ENCODE measurements at regions not wholly inside any gene's neighbourhood (a gene's known extent, or its start where the extent isn't known, plus 50 kb on each side); places are given as distances from the start of the nearest gene placed in this dataset.
A peak's percentile ranks its signal among the peaks of the same experiment; 100 is the strongest.

GRCh38 chr12:98355322-98355721 is 160.1 kb upstream of the TMPO start:
- no peak overlapping the region for H3K4me3 ChIP-seq (ENCODE audit: low read depth, low read length)
- H3K36me3 ChIP-seq (ENCODE audit: control insufficient read depth, insufficient read depth, low read length): no peaks in the 10 kb centered on the region
- H3K27ac ChIP-seq (ENCODE audit: low read depth, low read length): no peak overlapping the region
- no peaks in the 10 kb centered on the region for H3K4me1 ChIP-seq (ENCODE audit: control insufficient read depth, insufficient read depth, low read length)
- no peaks in the 10 kb centered on the region for H3K9me3 ChIP-seq (ENCODE audit: control insufficient read depth, insufficient read depth, low read length)
- DNase-seq (ENCODE audit: low read depth in 4 of 6, low spot score in 6 of 6): no peak
- no peaks in the 10 kb centered on the region for H3K27me3 ChIP-seq (ENCODE audit: control insufficient read depth, insufficient read depth, low read length)
- no CpG with 5 or more reads among the region's 1 CpG for WGBS (ENCODE audit: insufficient coverage)

DNA sequence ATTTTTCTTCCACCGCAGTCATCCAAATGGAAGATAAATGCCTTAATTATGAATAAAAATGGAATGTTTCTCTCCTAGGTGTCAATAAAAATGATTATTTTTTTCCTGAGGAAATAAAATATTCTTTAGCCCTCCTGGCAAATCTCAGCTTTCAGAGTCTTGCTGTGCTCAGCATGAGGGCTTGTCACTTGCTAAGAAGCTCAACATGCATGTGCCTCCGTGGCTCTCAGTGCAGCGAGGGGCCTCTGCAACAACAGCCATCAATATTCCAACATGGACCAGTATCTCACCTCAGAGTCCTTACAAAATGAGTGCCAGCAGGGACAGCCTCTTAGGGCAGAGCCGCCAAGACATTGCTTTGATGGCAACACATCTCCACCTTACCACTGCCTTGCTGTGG is 159.5 kb upstream of the TMPO start:
- WGBS (ENCODE audit: insufficient coverage): 55% methylated on average over 2 of the region's 4 CpGs
- Histone ChIP-seq H3K27ac (ENCODE audit: low read depth, low read length) (no peak overlapping the region), H3K9me3 (ENCODE audit: control insufficient read depth, insufficient read depth, low read length) (no peaks in the 10 kb centered on the region), H3K4me1 (ENCODE audit: control insufficient read depth, insufficient read depth, low read length) (no peaks in the 10 kb centered on the region), H3K4me3 (ENCODE audit: low read depth, low read length) (no peak overlapping the region), H3K27me3 (ENCODE audit: control insufficient read depth, insufficient read depth, low read length) (no peaks in the 10 kb centered on the region), H3K36me3 (ENCODE audit: control insufficient read depth, insufficient read depth, low read length) (no peaks in the 10 kb centered on the region)
- no peak for DNase-seq (ENCODE audit: low read depth in 4 of 6, low spot score in 6 of 6)

DNA sequence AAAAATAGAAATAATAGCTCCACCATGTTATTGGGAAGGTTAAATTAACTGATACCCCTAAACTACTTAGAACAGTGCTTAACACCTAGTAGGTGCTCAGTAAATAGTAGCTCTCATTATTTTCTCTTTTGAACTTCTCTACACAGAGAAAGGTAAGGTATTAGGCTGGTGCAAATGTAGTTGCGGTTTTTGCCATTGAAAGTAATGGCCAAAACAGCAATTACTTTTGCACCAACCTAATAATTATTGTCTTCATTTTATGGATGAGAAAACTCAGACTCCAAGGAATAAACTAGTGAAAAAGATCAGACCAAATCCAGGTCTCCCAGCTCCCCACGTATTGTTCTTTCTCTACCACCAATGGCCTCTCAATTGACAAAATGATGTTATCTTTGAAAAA is 157.2 kb upstream of the TMPO start:
- H3K4me3 ChIP-seq (ENCODE audit: low read depth, low read length): no peak overlapping the region
- H3K27me3 ChIP-seq (ENCODE audit: control insufficient read depth, insufficient read depth, low read length): no peaks in the 10 kb centered on the region
- WGBS (ENCODE audit: insufficient coverage): no CpG with 5 or more reads among the region's 2 CpGs
- no peaks in the 10 kb centered on the region for H3K36me3 ChIP-seq (ENCODE audit: control insufficient read depth, insufficient read depth, low read length)
- H3K4me1 ChIP-seq (ENCODE audit: control insufficient read depth, insufficient read depth, low read length): no peaks in the 10 kb centered on the region
- H3K27ac ChIP-seq (ENCODE audit: low read depth, low read length): no peak overlapping the region
- DNase-seq (ENCODE audit: low read depth in 4 of 6, low spot score in 6 of 6): no peak
- H3K9me3 ChIP-seq (ENCODE audit: control insufficient read depth, insufficient read depth, low read length): no peaks in the 10 kb centered on the region

DNA sequence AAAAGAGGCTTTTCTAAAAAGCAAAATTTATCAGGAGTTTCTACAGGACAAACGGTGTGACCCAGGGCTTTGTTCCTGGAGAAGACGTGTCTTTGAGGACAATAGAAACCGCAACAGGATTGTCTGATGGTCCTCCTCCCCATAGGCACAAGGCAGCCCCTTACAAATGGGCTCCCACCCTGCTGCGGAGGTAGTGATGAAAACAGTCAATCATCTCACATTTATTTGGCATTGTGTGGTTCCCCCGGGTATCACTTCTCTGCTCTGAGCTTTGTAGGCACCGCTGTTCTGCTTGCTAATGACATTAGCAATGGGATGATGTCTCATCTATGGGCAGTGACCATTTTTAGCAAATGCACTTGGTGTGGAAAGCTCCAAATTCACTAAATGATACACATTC is 155.5 kb upstream of the TMPO start:
- Histone ChIP-seq H3K4me1 (ENCODE audit: control insufficient read depth, insufficient read depth, low read length) (no peaks in the 10 kb centered on the region), H3K36me3 (ENCODE audit: control insufficient read depth, insufficient read depth, low read length) (no peaks in the 10 kb centered on the region), H3K27ac (ENCODE audit: low read depth, low read length) (no peak overlapping the region), H3K4me3 (ENCODE audit: low read depth, low read length) (no peak overlapping the region), H3K27me3 (ENCODE audit: control insufficient read depth, insufficient read depth, low read length) (no peaks in the 10 kb centered on the region), H3K9me3 (ENCODE audit: control insufficient read depth, insufficient read depth, low read length) (no peaks in the 10 kb centered on the region)
- DNase-seq (ENCODE audit: low read depth in 4 of 6, low spot score in 6 of 6): peak in 1 of 6 donors; percentile 74
- WGBS (ENCODE audit: insufficient coverage): 50% methylated on average over 4 of the region's 6 CpGs

- 20% methylated on average over 1 of the region's 3 CpGs for WGBS (ENCODE audit: insufficient coverage)
- no peak overlapping the region for H3K27ac ChIP-seq (ENCODE audit: low read depth, low read length)
- H3K36me3 ChIP-seq (ENCODE audit: control insufficient read depth, insufficient read depth, low read length): no peaks in the 10 kb centered on the region
- H3K4me1 ChIP-seq (ENCODE audit: control insufficient read depth, insufficient read depth, low read length): no peaks in the 10 kb centered on the region
- no peaks in the 10 kb centered on the region for H3K9me3 ChIP-seq (ENCODE audit: control insufficient read depth, insufficient read depth, low read length)
- H3K27me3 ChIP-seq (ENCODE audit: control insufficient read depth, insufficient read depth, low read length): no peaks in the 10 kb centered on the region
- DNase-seq (ENCODE audit: low read depth in 4 of 6, low spot score in 6 of 6): peak in 1 of 6 donors; percentile 65
- H3K4me3 ChIP-seq (ENCODE audit: low read depth, low read length): no peak overlapping the region
These were observed 155.0 kb upstream of the TMPO start for GRCh38 chr12:98360401-98360800.

GRCh38 chr12:98369581-98369980 is 145.8 kb upstream of the TMPO start:
- no peaks in the 10 kb centered on the region for H3K27me3 ChIP-seq (ENCODE audit: control insufficient read depth, insufficient read depth, low read length)
- 80% methylated on average over 1 of the region's 4 CpGs for WGBS (ENCODE audit: insufficient coverage)
- H3K4me3 ChIP-seq (ENCODE audit: low read depth, low read length): no peak overlapping the region
- DNase-seq (ENCODE audit: low read depth in 4 of 6, low spot score in 6 of 6): peak in 1 of 6 donors; percentile 38
- no peaks in the 10 kb centered on the region for H3K36me3 ChIP-seq (ENCODE audit: control insufficient read depth, insufficient read depth, low read length)
- H3K4me1 ChIP-seq (ENCODE audit: control insufficient read depth, insufficient read depth, low read length): no peaks in the 10 kb centered on the region
- no peak overlapping the region for H3K27ac ChIP-seq (ENCODE audit: low read depth, low read length)
- H3K9me3 ChIP-seq (ENCODE audit: control insufficient read depth, insufficient read depth, low read length): no peaks in the 10 kb centered on the region

GRCh38 chr12:98370976-98371375 is 144.4 kb upstream of the TMPO start:
- no peaks in the 10 kb centered on the region for H3K9me3 ChIP-seq (ENCODE audit: control insufficient read depth, insufficient read depth, low read length)
- no peak overlapping the region for H3K4me3 ChIP-seq (ENCODE audit: low read depth, low read length)
- H3K4me1 ChIP-seq (ENCODE audit: control insufficient read depth, insufficient read depth, low read length): no peaks in the 10 kb centered on the region
- no peak for DNase-seq (ENCODE audit: low read depth in 4 of 6, low spot score in 6 of 6)
- H3K27ac ChIP-seq (ENCODE audit: low read depth, low read length): no peak overlapping the region
- no peaks in the 10 kb centered on the region for H3K36me3 ChIP-seq (ENCODE audit: control insufficient read depth, insufficient read depth, low read length)
- no CpG with 5 or more reads among the region's 1 CpG for WGBS (ENCODE audit: insufficient coverage)
- no peaks in the 10 kb centered on the region for H3K27me3 ChIP-seq (ENCODE audit: control insufficient read depth, insufficient read depth, low read length)

DNA sequence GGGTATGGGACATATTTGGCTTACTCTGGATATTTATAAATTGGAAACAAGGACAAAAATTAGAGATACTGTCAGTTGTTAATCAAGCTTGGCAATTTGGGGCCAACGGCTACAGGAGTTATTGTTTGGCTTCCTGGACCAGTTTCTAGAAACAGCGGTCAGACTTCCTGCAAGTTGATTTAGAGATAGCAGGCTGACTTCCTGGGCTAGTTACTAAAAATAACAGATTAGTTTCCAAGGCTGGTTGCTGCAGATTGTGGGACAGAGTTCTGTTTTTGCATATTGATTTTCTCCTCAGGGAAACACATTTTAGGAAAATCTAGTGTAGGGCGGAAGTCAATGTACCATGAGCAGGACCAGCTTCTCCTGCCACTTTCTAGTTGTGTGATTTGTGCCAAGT is 144.0 kb upstream of the TMPO start:
- H3K27me3 ChIP-seq (ENCODE audit: control insufficient read depth, insufficient read depth, low read length): no peaks in the 10 kb centered on the region
- DNase-seq (ENCODE audit: low read depth in 4 of 6, low spot score in 6 of 6): no peak
- 80% methylated on average over 2 of the region's 3 CpGs for WGBS (ENCODE audit: insufficient coverage)
- no peak overlapping the region for H3K4me3 ChIP-seq (ENCODE audit: low read depth, low read length)
- no peaks in the 10 kb centered on the region for H3K4me1 ChIP-seq (ENCODE audit: control insufficient read depth, insufficient read depth, low read length)
- no peaks in the 10 kb centered on the region for H3K9me3 ChIP-seq (ENCODE audit: control insufficient read depth, insufficient read depth, low read length)
- no peaks in the 10 kb centered on the region for H3K36me3 ChIP-seq (ENCODE audit: control insufficient read depth, insufficient read depth, low read length)
- H3K27ac ChIP-seq (ENCODE audit: low read depth, low read length): no peak overlapping the region

DNA sequence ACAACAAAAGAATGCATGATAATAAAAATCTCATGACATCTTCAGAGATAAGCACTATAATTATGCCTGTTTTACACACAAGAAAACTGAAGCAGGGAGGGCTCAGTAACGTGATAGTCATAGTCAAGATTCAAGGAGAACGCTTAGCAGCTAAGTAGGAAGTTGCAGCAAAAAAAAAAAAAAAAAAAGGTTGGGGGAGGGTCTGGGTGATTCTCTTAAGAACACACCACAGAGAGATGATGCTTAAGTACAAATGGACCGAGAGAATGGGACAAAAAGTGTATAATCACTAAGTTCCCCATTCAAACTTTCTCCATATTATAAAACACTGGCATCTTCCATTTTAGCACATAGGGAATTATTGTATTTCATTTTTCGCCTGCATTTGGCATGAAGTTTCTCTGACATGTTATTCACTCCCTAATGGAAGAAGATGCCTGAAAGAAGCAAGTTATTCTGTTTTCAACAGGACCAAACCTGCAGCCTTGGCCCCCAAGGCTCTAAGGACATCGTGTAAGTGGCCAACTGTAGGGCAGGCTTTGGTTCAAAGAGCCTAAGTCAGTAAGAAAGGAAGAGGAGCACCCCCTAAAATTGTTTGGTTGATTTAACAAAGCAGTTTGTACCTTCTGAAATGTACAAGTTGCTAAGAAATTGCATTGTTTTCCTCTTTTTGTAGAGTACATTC is 142.9 kb upstream of the TMPO start:
- no peak for DNase-seq (ENCODE audit: low read depth in 4 of 6, low spot score in 6 of 6)
- H3K27ac ChIP-seq (ENCODE audit: low read depth, low read length): no peak overlapping the region
- H3K4me3 ChIP-seq (ENCODE audit: low read depth, low read length): no peak overlapping the region
- H3K36me3 ChIP-seq (ENCODE audit: control insufficient read depth, insufficient read depth, low read length): no peaks in the 10 kb centered on the region
- 14% methylated on average over 1 of the region's 5 CpGs for WGBS (ENCODE audit: insufficient coverage)
- H3K9me3 ChIP-seq (ENCODE audit: control insufficient read depth, insufficient read depth, low read length): no peaks in the 10 kb centered on the region
- no peaks in the 10 kb centered on the region for H3K27me3 ChIP-seq (ENCODE audit: control insufficient read depth, insufficient read depth, low read length)
- H3K4me1 ChIP-seq (ENCODE audit: control insufficient read depth, insufficient read depth, low read length): no peaks in the 10 kb centered on the region

DNA sequence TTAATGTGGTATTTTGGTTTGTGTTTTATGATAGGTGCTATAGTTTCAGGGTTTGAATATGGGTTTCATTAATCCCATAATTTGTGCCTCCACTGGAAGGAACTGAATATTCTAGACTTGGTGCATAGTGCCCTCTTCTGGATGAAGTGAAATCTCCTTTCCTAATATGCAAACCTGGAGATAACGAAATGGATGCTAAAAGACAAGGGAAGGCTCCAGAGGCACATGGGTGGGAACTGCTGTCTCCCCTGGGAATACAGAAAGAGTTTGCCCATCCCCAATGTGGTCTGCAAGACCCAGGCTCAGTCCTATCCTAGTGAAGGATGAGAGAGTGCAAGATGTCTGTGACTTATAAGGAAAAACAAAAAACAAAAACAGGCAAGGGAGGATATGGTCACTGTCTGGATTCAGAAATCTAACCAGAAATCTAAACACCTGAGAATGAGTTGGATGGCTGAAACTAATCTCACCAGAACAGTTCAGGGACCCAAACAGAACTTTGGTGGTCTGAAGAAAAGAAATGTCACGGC is 142.3 kb upstream of the TMPO start:
- DNase-seq (ENCODE audit: low read depth in 4 of 6, low spot score in 6 of 6): peak; percentile 61 to 96 (median 68)
- WGBS (ENCODE audit: insufficient coverage): 50% methylated on average over 2 of the region's 2 CpGs
- no peaks in the 10 kb centered on the region for H3K4me1 ChIP-seq (ENCODE audit: control insufficient read depth, insufficient read depth, low read length)
- H3K4me3 ChIP-seq (ENCODE audit: low read depth, low read length): no peak overlapping the region
- H3K27me3 ChIP-seq (ENCODE audit: control insufficient read depth, insufficient read depth, low read length): no peaks in the 10 kb centered on the region
- H3K27ac ChIP-seq (ENCODE audit: low read depth, low read length): no peak overlapping the region
- H3K36me3 ChIP-seq (ENCODE audit: control insufficient read depth, insufficient read depth, low read length): no peaks in the 10 kb centered on the region
- H3K9me3 ChIP-seq (ENCODE audit: control insufficient read depth, insufficient read depth, low read length): no peaks in the 10 kb centered on the region
